OCI-LY3 (cell line): ENCODE measurements at regions not wholly inside any gene's neighbourhood (a gene's known extent, or its start where the extent isn't known, plus 50 kb on each side); places are given as distances from the start of the nearest gene placed in this dataset.

Experiments
- H2AFZ ChIP-seq: fragments of 200-600, 300-600 bp; shearing (Covaris generic); 2 replicates; pipeline ENCODE4 v1.6.0; 2014; ENCODE audit warnings: antibody characterized with exemption, low read depth, low read length
- H3K27ac ChIP-seq: fragments of 200-600, 300-600 bp; sonication (generic); 2 replicates; pipeline ENCODE4 v1.5.1; 2014; ENCODE audit warnings: mild to moderate bottlenecking, low read length, moderate library complexity, mixed read lengths
- H3K27me3 ChIP-seq: fragments of 200-600, 300-600 bp; sonication (generic); 2 replicates; pipeline ENCODE4 v1.6.1; 2014; ENCODE audit warnings: low read depth, low read length, mixed read lengths
- H3K36me3 ChIP-seq: fragments of 200-600, 300-600 bp; sonication (generic); replicated peaks from 2 replicates; pipeline ENCODE3; 2014; ENCODE audit warnings: low read depth, low read length, mixed read lengths
- H3K4me1 ChIP-seq: fragments of 300-600, 200-600 bp; sonication (generic); 2 replicates; pipeline ENCODE4 v1.6.1; 2014; ENCODE audit warnings: low read length, mixed read lengths
- H3K4me2 ChIP-seq: fragments of 200-600, 300-600 bp; sonication (generic); 2 replicates; pipeline ENCODE4 v1.6.1; 2014; ENCODE audit warnings: low read length, mixed read lengths
- H3K4me3 ChIP-seq: fragments of 300-600, 200-600 bp; sonication (generic); 2 replicates; pipeline ENCODE4 v1.5.1; 2014; ENCODE audit warnings: antibody characterized with exemption, mild to moderate bottlenecking, low read length, moderate library complexity
- H3K79me2 ChIP-seq: fragments of 300-600, 200-600 bp; shearing (Covaris generic); 2 replicates; pipeline ENCODE4 v1.6.1; 2014; ENCODE audit warnings: mild to moderate bottlenecking, low read length, mixed read lengths
- H3K9ac ChIP-seq: fragments of 300-600, 200-600 bp; shearing (Covaris generic); 2 replicates; pipeline ENCODE4 v1.6.0; 2014; ENCODE audit warnings: mild to moderate bottlenecking, low read length, moderate library complexity
- H3K9me3 ChIP-seq: fragments of 200-600, 300-600 bp; shearing (Covaris generic); 2 replicates; pipeline ENCODE4 v1.6.1; 2014; ENCODE audit warnings: low read length, mixed read lengths; ENCODE audit not compliant: insufficient read depth
- H4K20me1 ChIP-seq: fragments of 200-600, 300-600 bp; sonication (generic); 2 replicates; pipeline ENCODE4 v1.6.1; 2016; ENCODE audit warnings: low read length, mixed read lengths; ENCODE audit not compliant: insufficient read depth
- CTCF ChIP-seq: fragments of 200-600, 300-600 bp; sonication (generic); IDR thresholded peaks from 2 replicates; pipeline ENCODE4 v1.5.1; 2014; ENCODE audit warnings: antibody characterized with exemption, low read length, low read depth
- EZH2phosphoT487 ChIP-seq: fragments of 200-600 bp; shearing (Covaris generic); IDR thresholded peaks from 2 replicates; pipeline ENCODE4 v1.6.1; 2018; ENCODE audit warnings: antibody characterized with exemption, mixed run types, low read depth

- no peaks in the 10 kb centered on the region for H3K4me1 ChIP-seq
- no peak overlapping the region for H3K4me3 ChIP-seq
- H3K4me2 ChIP-seq: no peak overlapping the region
- H3K27me3 ChIP-seq: no peaks in the 10 kb centered on the region
- no peaks in the 10 kb centered on the region for H3K9me3 ChIP-seq
- no peaks in the 10 kb centered on the region for H4K20me1 ChIP-seq
- no peak overlapping the region for H3K27ac ChIP-seq
- no peaks in the 10 kb centered on the region for H3K79me2 ChIP-seq
- H3K9ac ChIP-seq: no peak overlapping the region
- H3K36me3 ChIP-seq: no peaks in the 10 kb centered on the region
- no peak for TF ChIP-seq CTCF
- TF ChIP-seq EZH2phosphoT487: no peak
- H2AFZ ChIP-seq: no peak overlapping the region
Observed at GRCh38 chr11:109140426-109140825, 281.6 kb upstream of the C11orf87 start.

GRCh38 chr11:109140857-109141515, 281.0 kb upstream of the C11orf87 start:
- Histone ChIP-seq H3K27me3 (no peaks in the 10 kb centered on the region), H3K9ac (no peak overlapping the region), H3K27ac (no peak overlapping the region), H3K4me1 (no peaks in the 10 kb centered on the region), H3K9me3 (no peaks in the 10 kb centered on the region), H3K36me3 (no peaks in the 10 kb centered on the region), H3K79me2 (no peaks in the 10 kb centered on the region), H3K4me3 (no peak overlapping the region), H4K20me1 (no peaks in the 10 kb centered on the region), H3K4me2 (no peak overlapping the region), H2AFZ (no peak overlapping the region)
- TF ChIP-seq EZH2phosphoT487: no peak
- TF ChIP-seq CTCF: no peak

GRCh38 chr11:109145287-109145686, 276.7 kb upstream of the C11orf87 start:
- H3K4me3 ChIP-seq: no peak overlapping the region
- no peaks in the 10 kb centered on the region for H3K4me1 ChIP-seq
- H3K9ac ChIP-seq: no peak overlapping the region
- H3K27ac ChIP-seq: no peak overlapping the region
- H3K4me2 ChIP-seq: no peak overlapping the region
- H3K79me2 ChIP-seq: no peaks in the 10 kb centered on the region
- no peaks in the 10 kb centered on the region for H3K27me3 ChIP-seq
- H3K9me3 ChIP-seq: no peaks in the 10 kb centered on the region
- H4K20me1 ChIP-seq: no peaks in the 10 kb centered on the region
- TF ChIP-seq CTCF (no peak), EZH2phosphoT487 (no peak)
- no peak overlapping the region for H2AFZ ChIP-seq
- H3K36me3 ChIP-seq: no peaks in the 10 kb centered on the region

- no peak for TF ChIP-seq EZH2phosphoT487
- H3K4me1 ChIP-seq: no peaks in the 10 kb centered on the region
- no peaks in the 10 kb centered on the region for H3K9me3 ChIP-seq
- no peaks in the 10 kb centered on the region for H4K20me1 ChIP-seq
- no peaks in the 10 kb centered on the region for H3K36me3 ChIP-seq
- no peak overlapping the region for H3K9ac ChIP-seq
- H3K4me3 ChIP-seq: no peak overlapping the region
- H3K27ac ChIP-seq: no peak overlapping the region
- H2AFZ ChIP-seq: no peak overlapping the region
- no peak overlapping the region for H3K4me2 ChIP-seq
- H3K79me2 ChIP-seq: no peaks in the 10 kb centered on the region
- no peaks in the 10 kb centered on the region for H3K27me3 ChIP-seq
Observed at GRCh38 chr11:109147726-109148125, 274.3 kb upstream of the C11orf87 start.
